ENCODE measurements at regions not wholly inside any gene's neighbourhood (a gene's known extent, or its start where the extent isn't known, plus 50 kb on each side); places are given as distances from the start of the nearest gene placed in this dataset.
A peak's percentile ranks its signal among the peaks of the same experiment; 100 is the strongest.

DNA sequence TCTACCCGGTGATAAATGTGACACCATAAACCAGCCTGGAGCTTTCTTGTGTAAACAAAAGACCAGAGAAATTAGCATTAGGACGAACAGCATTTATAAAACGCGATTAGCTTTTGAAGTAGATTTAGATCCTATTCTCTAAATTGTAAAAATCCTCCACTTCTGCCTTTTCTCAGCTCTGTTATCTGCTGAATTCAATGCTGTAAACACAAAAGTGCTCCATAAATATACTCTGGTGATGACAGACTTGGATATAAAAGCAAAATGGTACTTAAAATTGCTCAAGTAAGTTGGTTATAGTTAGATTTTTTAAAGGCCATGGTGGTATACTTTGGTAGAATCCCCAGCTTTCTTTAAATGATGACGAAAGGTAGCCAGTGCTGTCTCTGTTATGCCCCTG lies 114.6 kb upstream of the RMST start:
- no peak for DNase-seq

GRCh38 chr12:97358361-97358760 lies 104.2 kb upstream of the RMST start:
- no peak for DNase-seq

DNA sequence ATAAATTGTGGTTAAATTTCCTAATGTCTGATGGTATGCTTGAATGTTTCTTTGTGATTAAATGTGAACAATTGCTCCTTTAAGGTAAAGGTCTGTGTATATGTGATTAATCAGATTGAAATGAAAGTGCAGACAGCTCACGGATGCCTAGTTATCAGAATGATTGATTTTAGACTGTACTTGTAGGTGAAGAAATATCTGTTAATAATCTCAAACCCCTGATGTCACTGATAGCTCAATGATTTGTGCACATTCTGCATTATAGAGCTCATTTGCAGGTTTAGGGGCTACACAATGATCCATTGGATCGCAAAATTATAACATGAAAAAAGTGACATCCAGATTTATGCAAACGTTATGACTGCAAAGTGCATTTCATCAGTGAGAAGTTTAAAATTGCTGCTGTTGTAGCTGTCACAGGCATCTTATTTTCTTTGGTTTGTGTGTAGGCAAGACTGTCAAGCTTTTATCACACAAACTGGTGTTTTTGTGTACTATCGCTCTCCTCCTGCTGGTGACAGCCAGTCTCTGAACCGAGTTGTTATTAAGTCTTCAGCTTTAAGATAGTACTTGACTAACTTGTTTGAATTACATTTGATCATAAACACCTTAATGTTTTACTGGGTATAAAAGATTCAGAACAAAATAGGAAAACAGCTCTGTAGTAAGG lies 103.4 kb upstream of the RMST start:
- no peak for DNase-seq

GRCh38 chr12:97363693-97364092 lies 98.9 kb upstream of the RMST start:
- no peak for DNase-seq

GRCh38 chr12:97368462-97369163 lies 94.0 kb upstream of the RMST start:
- DNase-seq = no peak

DNA sequence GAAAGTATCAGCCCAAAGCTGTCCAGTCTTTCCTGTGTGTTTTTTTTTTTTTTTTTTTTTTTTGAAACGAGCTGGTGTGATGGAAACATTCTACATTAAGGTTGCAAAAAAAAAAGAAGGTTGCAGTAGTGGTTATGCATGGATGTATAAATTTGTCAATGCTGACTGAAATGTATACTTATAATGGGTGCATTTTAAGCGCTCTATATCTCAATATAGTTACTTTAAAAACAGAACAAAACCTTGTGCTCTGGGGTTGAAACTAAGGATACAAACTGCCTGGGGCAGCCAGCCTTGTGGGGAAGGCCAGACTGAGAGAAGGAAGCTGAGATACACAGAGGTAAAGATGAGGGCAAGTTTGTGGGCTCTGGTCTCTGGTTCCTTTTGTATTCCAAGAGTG lies 87.3 kb upstream of the RMST start:
- no peak for DNase-seq

GRCh38 chr12:97380440-97380839 lies 82.2 kb upstream of the RMST start:
- DNase-seq = no peak

- no peak for DNase-seq
Measured at GRCh38 chr12:97385121-97385520, 77.5 kb upstream of the RMST start.

- no peak for DNase-seq
Measured at GRCh38 chr12:97386133-97386581, 76.4 kb upstream of the RMST start.

DNA sequence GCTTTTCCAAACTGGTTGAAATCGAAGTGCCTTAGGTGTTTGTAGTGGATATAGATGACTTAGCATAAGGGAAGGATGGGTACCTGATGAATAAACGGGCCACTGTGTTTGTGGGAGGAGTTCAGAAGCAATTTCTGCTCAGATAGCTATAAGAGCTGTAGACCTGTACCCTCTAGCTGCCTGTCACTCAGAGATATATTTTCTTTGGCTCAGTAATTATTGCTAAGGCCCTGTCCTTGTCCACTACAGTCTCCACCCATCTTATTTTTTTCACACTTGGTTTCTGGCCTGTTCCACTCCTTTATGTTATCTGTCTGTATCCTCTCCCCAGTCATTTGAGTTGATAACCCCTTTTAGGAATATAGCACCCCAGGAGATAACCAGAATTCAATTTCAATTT lies 74.8 kb upstream of the RMST start:
- DNase-seq = no peak

DNA sequence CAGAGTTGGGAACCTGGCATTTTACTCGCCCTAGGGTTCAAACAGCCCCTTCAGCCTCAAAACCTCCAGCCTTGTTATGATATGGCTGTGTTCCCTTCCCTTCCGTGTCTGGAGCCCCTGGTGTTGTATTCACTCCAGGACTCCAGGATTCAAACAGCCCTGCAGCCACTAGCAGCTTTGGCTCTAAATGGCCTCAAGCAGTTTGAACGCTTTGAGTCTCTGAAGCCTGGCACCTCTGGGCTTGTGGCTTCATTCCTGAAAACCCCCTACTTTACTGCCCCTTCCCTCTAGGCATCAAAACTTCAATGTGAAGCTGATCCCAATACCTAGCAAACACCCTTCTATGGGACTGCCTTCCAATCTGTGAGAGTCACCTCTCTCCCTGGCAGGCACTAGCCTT lies 67.9 kb upstream of the RMST start:
- DNase-seq = no peak

- DNase-seq = no peak
Measured at GRCh38 chr12:97397008-97397407, 65.6 kb upstream of the RMST start.

DNA sequence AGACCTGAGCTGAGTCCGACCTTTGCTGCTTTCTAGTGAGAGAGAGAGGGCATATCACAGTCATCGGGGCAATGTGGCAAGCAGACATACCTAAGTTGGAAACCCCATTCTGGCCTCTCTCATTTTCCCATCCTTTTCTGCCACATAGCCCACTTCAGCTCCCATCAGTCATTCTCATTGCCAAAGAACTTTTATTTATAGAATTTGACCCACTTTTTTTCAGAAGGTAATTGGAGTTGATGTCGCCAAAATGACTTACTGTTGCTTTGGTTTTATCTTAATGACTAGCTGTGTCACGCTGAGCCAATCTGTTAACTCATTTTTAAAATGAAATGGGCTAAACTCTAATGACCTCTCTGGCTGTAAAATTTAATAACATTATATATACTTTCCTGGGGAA lies 63.9 kb upstream of the RMST start:
- no peak for DNase-seq

GRCh38 chr12:97404093-97404492 lies 58.5 kb upstream of the RMST start:
- DNase-seq = no peak

DNA sequence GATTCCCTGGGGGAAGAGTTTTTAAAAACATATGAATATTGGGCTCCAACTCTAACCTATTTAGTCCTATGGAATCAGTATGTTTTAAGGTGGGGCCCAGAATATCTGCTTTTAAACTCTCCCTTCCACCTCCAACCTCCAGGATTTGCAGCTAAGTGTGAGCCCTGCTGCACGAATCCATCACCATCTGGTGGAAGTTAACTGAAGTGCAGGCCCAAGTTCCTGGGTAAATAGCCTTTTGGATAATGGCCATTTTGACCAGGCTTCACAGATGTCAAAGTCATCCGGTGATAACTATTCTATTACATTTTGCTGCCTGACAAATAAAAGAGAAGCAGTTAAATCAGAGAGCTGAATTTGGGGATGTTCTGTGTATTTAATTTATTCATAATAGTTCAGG lies 58.1 kb upstream of the RMST start:
- DNase-seq = peak; percentile 6 to 36

DNA sequence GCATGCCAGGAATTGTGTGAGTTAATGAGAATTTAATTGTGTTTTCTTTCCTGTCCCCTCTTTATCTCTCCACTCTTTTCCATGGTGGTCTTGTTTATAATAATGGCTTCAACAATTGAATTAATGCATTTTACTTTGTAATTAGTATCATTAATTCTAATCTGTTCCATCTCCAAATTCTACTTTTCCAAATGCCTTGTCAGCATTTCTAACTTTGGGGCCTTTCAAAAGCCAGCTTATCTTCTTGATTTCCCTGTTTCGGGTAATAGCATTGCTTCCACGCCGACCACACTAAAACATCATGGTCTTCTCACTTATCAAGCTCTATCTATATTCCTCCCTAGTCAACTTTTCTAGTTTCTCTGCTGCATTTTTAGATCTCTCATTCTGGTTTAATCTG lies 54.2 kb upstream of the RMST start:
- no peak for DNase-seq

DNA sequence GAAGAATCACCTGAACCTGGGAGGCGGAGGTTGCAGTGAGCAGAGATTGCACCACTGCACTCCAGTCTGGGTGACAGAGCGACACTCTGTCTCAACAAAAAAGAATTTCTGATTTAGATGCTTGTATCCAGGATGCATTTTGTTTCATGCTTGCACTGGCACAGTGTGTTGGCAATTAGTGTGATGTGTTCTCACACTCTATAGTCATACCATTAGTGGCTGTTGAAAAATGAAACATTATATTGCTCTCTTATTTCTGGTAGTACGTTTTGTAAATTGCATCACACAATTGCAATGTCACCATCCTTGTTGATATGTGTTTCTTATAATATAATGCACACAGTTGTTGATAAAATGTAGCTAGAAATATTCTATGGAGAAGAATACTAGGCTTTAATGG lies 51.3 kb upstream of the RMST start:
- DNase-seq = no peak

All from inflammatory macrophage treated with lipopolysaccharide for 1 hour (primary cell).